ENCODE measurements at regions not wholly inside any gene's neighbourhood (a gene's known extent, or its start where the extent isn't known, plus 50 kb on each side); places are given as distances from the start of the nearest gene placed in this dataset.

DNA sequence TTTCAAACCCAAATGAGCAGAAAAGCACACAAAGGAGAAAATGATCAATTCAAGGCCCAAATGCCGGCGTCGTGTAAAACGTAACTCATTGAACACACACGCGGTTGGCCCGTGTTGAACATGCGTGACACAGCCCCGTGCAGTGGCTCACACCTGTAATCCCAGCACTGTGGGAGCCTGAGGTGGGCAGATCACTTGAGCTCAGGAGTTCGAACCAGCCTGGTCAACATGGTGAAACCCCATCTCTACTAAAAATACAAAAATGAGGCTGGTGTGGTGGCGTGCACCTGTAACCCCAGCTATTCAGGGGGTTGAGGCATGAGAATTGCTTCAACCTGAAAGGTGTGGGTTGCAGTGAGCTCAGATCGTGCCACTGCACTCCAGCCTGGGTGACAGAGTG, 156.7 kb upstream of the KLF6 start:
- intact Hi-C loops (cut with DNase I; ENCODE audit: low total_unique reads), result no loop called here
- WGBS, 5 donors, result 90 to 97% (median 94%) methylated on average over 11 to 12 of the region's 12 CpGs
- Histone ChIP-seq H3K36me3 (no peaks in the 10 kb centered on the region), H3K27me3 (replicated peaks in 1 of 7) (no peaks in the 10 kb centered on the region), H3K4me3 (no peak overlapping the region), H3K9me3 (peaks cover 0 to 5% (median 0%) of the 10 kb centered on the region in 8 donors), H3K4me1 (peaks cover 0 to 12% (median 0%) of the 10 kb centered on the region in 6 donors), H3K27ac (no peak overlapping the region)
- DNase-seq, result no peak
- no peak for TF ChIP-seq CTCF (IDR thresholded peaks at IDR 0.05 in 8 of 11, conservative IDR thresholded peaks at IDR 0.05 in 3 of 11)
- TF ChIP-seq POLR2A (IDR thresholded peaks at IDR 0.05), result no peak
- no peak for TF ChIP-seq POLR2AphosphoS5 (IDR thresholded peaks at IDR 0.05)

DNA sequence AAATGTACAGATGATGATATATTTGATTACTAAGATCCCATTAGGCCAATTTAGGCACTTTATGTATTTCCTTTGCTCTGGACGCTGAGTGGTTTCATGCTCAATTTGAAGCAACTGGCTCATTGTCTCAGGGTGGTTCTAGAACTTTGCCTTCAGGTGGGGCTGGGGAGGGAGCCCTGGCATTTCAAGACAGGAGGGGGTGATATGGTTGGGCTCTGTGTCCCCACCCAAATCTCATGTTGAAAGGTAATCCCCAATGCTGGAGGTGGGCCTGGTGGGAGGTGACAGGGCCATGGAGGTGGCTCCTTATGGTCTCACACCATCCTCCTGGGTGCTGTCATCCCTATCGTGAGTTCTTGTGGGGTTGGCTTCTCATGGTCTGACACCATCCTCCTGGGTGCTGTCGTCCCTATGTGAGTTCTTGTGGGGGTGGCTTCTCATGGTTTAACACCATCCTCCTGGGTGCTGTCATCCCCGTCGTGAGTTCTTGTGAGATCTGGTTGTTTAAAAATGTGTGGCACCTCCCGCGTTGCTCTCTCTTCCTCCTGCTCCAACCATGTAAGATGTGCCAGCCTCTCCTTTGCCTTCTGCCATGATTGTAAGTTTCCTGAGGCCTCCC, 151.5 kb upstream of the KLF6 start:
- Histone ChIP-seq H3K27me3 (replicated peaks in 1 of 7) (no peaks in the 10 kb centered on the region), H3K27ac (peak overlapping the region in 7 of 8 donors; percentile 46 to 84 (median 78)), H3K9me3 (no peaks in the 10 kb centered on the region), H3K36me3 (no peaks in the 10 kb centered on the region), H3K4me1 (peaks cover 0 to 15% (median 8%) of the 10 kb centered on the region in 6 donors), H3K4me3 (no peak overlapping the region)
- 83 to 94% (median 90%) methylated on average over 7 of the region's 7 CpGs for WGBS, 5 donors
- no peak for DNase-seq
- intact Hi-C loops (cut with DNase I; ENCODE audit: low total_unique reads), result no loop called here
- TF ChIP-seq CTCF (IDR thresholded peaks at IDR 0.05 in 8 of 11, conservative IDR thresholded peaks at IDR 0.05 in 3 of 11) (no peak), POLR2AphosphoS5 (IDR thresholded peaks at IDR 0.05) (no peak), POLR2A (IDR thresholded peaks at IDR 0.05) (no peak)

DNA sequence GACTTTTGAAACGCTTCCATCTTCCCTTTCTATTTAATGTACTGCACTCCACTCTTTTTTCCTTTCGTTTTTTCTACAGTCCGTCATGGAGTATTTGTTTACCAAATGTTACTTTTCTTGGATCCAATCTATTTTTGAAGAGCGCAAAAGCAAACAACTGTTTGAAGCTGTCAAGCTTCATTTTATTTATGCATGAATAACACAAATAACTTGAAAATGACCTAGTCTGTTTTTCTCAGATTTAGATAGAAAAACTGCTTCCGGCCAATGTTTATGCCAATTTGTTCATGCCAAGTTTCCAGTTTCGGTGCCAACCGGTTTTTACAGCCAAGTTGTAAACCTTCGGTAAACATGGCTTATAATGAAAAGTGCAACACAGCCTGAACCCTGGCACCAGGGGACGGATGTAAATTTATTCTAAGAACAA, 150.9 kb upstream of the KLF6 start:
- no peaks in the 10 kb centered on the region for H3K27me3 ChIP-seq (replicated peaks in 1 of 7)
- peaks cover 0 to 15% (median 8%) of the 10 kb centered on the region in 6 donors for H3K4me1 ChIP-seq
- H3K9me3 ChIP-seq, result no peaks in the 10 kb centered on the region
- intact Hi-C loops (cut with DNase I; ENCODE audit: low total_unique reads), result no loop called here
- no peak for DNase-seq
- TF ChIP-seq POLR2AphosphoS5 (IDR thresholded peaks at IDR 0.05) (no peak), CTCF (IDR thresholded peaks at IDR 0.05 in 8 of 11, conservative IDR thresholded peaks at IDR 0.05 in 3 of 11) (no peak), POLR2A (IDR thresholded peaks at IDR 0.05) (no peak)
- 73 to 86% (median 78%) methylated on average over 9 of the region's 9 CpGs for WGBS, 5 donors
- peak overlapping the region; percentile 51 to 84 (median 77) for H3K27ac ChIP-seq
- H3K36me3 ChIP-seq, result no peaks in the 10 kb centered on the region
- H3K4me3 ChIP-seq, result peak overlapping the region in 1 of 8 donors; percentile 51

DNA sequence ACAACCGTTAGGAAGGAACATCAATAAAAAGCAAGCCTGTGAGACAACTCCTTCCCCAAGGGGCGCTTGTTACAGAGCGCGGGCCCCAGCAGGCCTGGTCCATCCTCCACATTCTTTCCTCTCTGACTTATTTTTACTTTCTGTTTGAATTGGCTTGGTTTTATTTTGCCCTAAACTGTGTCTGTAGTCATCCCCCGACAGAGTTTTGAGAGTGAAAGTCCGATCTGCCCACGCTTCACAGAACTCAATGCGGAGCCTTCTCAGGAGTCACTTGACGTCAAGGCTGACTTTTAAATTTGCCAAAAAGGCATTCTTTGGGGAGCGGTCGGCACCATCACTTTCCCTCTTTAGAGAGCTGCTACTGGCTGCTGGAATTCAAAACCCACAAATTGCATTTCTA, 150.1 kb upstream of the KLF6 start:
- 38 to 59% (median 48%) methylated on average over 11 of the region's 11 CpGs for WGBS, 5 donors
- no peak for DNase-seq
- H3K9me3 ChIP-seq, result no peaks in the 10 kb centered on the region
- H3K4me3 ChIP-seq, result peak overlapping the region in 2 of 8 donors; percentile 10 to 51
- no peaks in the 10 kb centered on the region for H3K36me3 ChIP-seq
- H3K27me3 ChIP-seq (replicated peaks in 1 of 7), result no peaks in the 10 kb centered on the region
- H3K4me1 ChIP-seq, result peaks cover 0 to 15% (median 8%) of the 10 kb centered on the region in 6 donors
- TF ChIP-seq POLR2AphosphoS5 (IDR thresholded peaks at IDR 0.05), result peak in 1 of 3 donors; percentile 61
- no peak for TF ChIP-seq POLR2A (IDR thresholded peaks at IDR 0.05)
- no peak for TF ChIP-seq CTCF (IDR thresholded peaks at IDR 0.05 in 8 of 11, conservative IDR thresholded peaks at IDR 0.05 in 3 of 11)
- peak overlapping the region; percentile 51 to 84 (median 77) for H3K27ac ChIP-seq
- intact Hi-C loops (cut with DNase I; ENCODE audit: low total_unique reads), result no loop called here
